MG63 (cell line): ENCODE measurements at regions not wholly inside any gene's neighbourhood (a gene's known extent, or its start where the extent isn't known, plus 50 kb on each side); places are given as distances from the start of the nearest gene placed in this dataset.
A peak's percentile ranks its signal among the peaks of the same experiment; 100 is the strongest.
"Not testable (repeated sequence)": the region's sequence is repeated elsewhere in the genome, so short reads cannot be mapped to it uniquely, and the experiment has no call there.

Experiments used
- DNase-seq: peaks from one replicate; pipeline ENCODE4 v3.0.0-alpha.2; 2020
- H3K27me3 ChIP-seq: fragments of 250-450 bp; sonication (Bioruptor Pico); 2 replicates; pipeline ENCODE4 v1.5.1; 2020; ENCODE audit warnings: mild to moderate bottlenecking, moderate library complexity
- H3K36me3 ChIP-seq: fragments of 250-450 bp; sonication (Bioruptor Pico); 2 replicates; pipeline ENCODE4 v1.5.1; 2020; ENCODE audit warnings: mild to moderate bottlenecking, moderate library complexity
- H3K4me3 ChIP-seq: fragments of 250-450 bp; sonication (Bioruptor Pico); 2 replicates; pipeline ENCODE4 v1.5.1; 2020; ENCODE audit warnings: mild to moderate bottlenecking, moderate library complexity
- H3K9me3 ChIP-seq: fragments of 250-450 bp; sonication (Bioruptor Pico); 2 replicates; pipeline ENCODE4 v1.5.1; 2020; ENCODE audit warnings: mild to moderate bottlenecking, moderate library complexity

DNA sequence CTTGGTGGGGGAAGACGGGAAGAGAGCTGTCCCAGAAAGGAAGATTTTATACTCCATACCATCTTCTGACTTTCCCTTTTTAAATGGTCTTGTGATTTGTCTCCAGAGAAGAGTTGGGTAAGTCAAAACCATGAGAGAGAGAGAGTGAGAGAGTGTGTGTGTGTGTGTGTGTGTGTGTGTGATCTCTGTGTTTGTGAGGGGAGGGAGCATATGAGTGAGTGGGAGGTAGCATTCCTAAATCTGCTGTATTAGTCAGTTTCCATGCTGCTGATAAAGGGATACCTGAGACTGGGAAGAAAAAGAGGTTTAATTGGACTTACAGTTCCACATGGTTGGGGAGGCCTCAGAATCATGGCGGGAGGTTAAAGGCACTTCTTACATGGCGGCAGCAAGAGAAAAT, 102.0 kb upstream of the VANGL1 start:
- Histone ChIP-seq H3K4me3 (no peak overlapping the region), H3K36me3 (no peaks in the 10 kb centered on the region), H3K27me3 (no peaks in the 10 kb centered on the region), H3K9me3 (peaks cover 3% of the 10 kb centered on the region; the same call in 1 of the 2 replicates)
- no peak for DNase-seq

DNA sequence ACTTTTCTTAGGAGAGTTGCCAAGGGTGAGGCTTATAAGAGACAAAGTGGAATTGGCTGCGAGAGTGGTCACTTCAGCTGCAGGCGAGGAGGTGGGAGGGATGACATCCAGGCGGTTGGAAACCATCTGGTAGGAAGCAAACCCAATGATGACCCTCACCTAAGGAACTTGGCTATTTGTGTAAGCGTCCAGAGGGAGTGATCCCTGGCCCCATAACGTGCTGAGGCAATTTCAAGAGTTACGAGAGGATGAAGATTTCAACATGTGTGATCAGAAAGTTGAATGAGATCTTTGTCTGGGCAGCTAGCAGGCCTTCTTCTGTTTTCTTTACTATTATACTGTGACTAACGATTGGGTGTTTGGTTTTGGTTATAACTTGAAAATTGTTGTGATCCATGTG, 102.7 kb upstream of the VANGL1 start:
- Histone ChIP-seq H3K36me3 (no peaks in the 10 kb centered on the region), H3K9me3 (peaks cover 3% of the 10 kb centered on the region; the same call in 1 of the 2 replicates), H3K27me3 (no peaks in the 10 kb centered on the region), H3K4me3 (no peak overlapping the region)
- no peak for DNase-seq

DNA sequence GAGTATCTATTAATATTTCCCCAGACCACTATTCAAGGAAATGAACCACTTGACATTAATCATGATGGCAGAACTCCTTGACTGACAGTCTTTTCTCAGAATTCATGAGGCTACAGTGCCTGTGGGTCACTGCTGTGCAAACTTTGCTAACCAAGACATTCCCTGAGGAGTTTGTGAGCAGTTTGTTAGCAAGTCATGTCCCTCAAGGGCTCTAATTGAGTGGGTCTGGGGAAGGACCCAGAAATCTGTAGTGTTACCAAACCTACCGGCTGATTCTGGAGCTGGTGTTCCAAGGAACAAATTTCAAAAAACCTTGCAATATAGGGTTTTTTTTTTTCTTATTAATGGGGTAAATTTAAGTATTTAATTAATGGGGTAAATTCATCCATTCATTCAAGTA, 103.2 kb upstream of the VANGL1 start:
- H3K36me3 ChIP-seq: no peaks in the 10 kb centered on the region
- DNase-seq: no peak
- H3K4me3 ChIP-seq: no peak overlapping the region
- peaks cover 3% of the 10 kb centered on the region; the same call in 1 of the 2 replicates for H3K9me3 ChIP-seq
- H3K27me3 ChIP-seq: no peaks in the 10 kb centered on the region

DNA sequence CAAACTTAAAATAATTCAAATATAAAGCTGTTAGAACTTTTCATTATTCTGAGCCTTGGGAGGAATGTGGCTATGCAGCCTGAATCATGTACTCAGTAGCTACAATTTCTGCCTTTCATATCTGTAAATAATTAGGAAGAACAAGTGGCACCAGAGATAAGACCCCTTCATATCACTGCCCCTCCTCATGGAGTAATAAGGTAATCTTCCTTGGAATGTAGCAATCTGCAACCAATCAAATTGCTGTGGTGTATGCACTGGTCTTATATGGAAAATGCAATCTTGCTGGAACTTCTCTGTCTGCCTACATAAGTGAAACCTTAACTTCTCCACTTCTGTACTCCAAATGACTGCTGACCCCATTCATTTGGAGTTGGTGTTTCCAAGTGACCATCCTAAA, 104.4 kb upstream of the VANGL1 start:
- H3K36me3 ChIP-seq: no peaks in the 10 kb centered on the region
- H3K9me3 ChIP-seq: peaks cover 3% of the 10 kb centered on the region; the same call in 1 of the 2 replicates
- no peaks in the 10 kb centered on the region for H3K27me3 ChIP-seq
- no peak overlapping the region for H3K4me3 ChIP-seq
- DNase-seq: no peak

DNA sequence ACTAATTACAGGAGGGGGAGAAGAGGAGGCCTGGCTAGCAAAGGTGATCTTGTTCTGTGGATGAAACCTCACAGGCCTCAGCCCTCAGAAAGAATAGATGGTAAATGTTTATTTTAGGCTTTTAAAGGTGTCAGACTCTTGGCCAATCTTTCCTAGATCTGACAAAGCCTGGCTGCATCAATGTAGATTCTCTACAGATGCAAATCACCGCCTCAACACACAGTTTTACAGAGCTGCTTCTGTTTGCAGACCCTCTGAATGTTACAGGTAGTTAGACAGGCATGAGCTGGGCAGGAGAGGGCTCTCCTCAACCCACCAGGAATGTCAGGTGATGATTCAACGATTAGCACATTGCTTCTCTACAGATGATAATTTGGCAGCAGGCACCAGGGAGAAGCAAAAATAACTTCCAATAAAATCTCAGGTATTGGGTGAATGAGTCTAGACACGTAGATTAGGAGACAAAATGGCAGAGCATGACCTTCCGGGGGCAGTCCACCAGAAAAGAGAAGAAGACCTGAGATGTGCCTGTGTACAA, 105.4 kb upstream of the VANGL1 start:
- H3K36me3 ChIP-seq: no peaks in the 10 kb centered on the region
- no peak for DNase-seq
- H3K9me3 ChIP-seq: peaks cover 3% of the 10 kb centered on the region; the same call in 1 of the 2 replicates
- no peak overlapping the region for H3K4me3 ChIP-seq
- H3K27me3 ChIP-seq: no peaks in the 10 kb centered on the region

DNA sequence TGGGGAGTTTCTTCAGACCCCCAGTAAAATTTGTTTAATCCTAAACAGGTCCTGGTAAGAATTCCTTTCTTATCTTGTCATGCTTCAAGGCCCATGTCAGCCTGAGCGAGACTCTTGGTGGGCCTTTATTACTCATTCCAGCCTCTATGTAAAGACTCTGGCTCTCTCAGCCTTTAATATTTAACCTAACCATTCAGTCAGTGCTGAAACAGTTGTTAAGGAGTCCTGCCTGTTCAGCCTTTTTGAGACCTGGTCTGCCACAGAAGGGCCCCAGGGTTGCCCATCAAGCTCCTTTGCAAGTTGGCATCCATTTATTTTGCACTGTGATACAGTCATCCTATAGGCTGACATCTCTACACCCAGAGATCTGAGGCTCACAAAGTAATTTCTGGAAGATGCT, 107.7 kb upstream of the VANGL1 start:
- Histone ChIP-seq H3K9me3 (peaks cover 3% of the 10 kb centered on the region; the same call in 1 of the 2 replicates), H3K27me3 (no peaks in the 10 kb centered on the region), H3K36me3 (no peaks in the 10 kb centered on the region), H3K4me3 (no peak overlapping the region)
- no peak for DNase-seq

DNA sequence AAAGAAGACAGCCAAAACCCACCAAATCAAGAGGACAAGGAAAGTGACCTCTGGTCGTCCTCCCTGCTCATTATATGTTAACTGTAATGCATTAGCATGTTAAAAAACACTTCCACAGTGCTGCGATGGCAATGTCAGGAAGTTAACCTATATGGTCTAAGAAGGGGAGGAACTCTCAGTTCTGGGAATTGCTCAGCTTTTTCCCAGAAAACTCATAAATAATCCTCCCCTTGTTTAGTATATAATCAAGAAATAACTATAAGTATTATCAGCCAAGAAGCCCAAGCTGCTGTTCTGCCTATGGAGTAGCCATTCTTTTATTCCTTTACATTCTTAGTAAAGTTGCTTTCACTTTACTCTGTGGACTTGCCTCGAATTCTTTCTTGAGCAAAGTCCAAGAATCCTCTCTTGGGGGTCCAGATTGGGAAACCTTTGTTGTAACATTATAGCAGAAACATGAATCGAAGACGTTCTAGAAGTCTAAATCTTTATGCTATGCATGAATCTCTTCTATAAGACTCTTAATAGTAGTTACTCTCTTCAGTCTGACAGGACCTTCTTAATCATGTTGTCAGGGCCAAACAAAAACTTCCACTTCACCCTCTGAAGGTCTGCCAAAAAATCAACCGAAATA, 110.0 kb upstream of the VANGL1 start:
- no peaks in the 10 kb centered on the region for H3K27me3 ChIP-seq
- no peak overlapping the region for H3K4me3 ChIP-seq
- no peaks in the 10 kb centered on the region for H3K9me3 ChIP-seq
- no peaks in the 10 kb centered on the region for H3K36me3 ChIP-seq
- DNase-seq: no peak

DNA sequence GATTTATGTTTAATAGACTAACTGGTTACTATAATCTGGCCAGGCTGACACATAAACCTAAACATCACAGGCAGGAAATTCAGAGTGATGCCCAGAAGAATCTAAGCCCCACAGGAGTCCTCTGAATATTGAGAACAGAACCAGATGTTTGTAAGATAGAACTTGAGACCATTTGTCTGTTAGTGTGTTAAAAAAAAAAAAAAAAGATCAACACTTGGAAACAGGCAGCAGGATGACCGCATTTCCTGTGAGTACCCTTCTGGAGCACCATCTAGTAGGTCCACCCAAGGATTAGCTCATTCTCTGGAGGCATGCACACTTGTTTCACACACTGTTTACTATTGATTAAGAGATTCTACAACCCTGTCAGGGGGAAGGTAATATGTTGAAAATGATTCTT, 111.4 kb upstream of the VANGL1 start:
- no peaks in the 10 kb centered on the region for H3K36me3 ChIP-seq
- DNase-seq: peak; percentile 86
- no peak overlapping the region for H3K4me3 ChIP-seq
- H3K9me3 ChIP-seq: no peaks in the 10 kb centered on the region
- no peaks in the 10 kb centered on the region for H3K27me3 ChIP-seq

DNA sequence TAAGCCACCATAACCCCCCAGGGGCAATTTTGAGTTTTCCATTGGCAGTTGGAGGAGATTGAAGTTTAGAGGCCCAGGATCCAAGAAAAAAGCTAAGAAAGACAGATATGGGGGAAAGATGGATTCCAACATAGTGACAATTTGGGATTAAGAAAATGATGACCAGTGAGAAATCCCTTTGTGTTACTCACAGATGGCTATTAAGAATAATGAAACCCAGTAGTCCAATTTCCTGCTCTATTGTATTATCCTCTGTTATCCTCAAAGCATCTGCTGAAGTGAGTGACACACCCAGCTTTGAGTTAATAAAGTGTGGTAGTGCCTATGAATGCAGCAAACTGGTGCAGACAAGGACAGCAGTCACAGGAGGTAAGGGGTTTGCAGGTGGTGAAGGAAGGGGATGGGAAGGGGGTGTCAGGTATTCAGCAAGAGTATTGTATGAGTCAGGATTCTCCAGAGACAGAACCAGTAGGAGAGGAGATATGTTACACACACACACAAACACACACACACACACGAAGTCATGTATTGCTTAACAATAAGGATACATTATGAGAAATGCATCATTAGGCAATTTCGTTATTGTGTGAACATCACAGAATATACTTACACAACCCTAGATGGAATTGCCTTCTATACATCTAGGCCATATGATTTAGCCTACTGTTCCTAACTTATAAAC, 112.4 kb upstream of the VANGL1 start:
- H3K36me3 ChIP-seq: no peaks in the 10 kb centered on the region
- no peaks in the 10 kb centered on the region for H3K27me3 ChIP-seq
- H3K4me3 ChIP-seq: no peak overlapping the region
- no peak for DNase-seq
- no peaks in the 10 kb centered on the region for H3K9me3 ChIP-seq

DNA sequence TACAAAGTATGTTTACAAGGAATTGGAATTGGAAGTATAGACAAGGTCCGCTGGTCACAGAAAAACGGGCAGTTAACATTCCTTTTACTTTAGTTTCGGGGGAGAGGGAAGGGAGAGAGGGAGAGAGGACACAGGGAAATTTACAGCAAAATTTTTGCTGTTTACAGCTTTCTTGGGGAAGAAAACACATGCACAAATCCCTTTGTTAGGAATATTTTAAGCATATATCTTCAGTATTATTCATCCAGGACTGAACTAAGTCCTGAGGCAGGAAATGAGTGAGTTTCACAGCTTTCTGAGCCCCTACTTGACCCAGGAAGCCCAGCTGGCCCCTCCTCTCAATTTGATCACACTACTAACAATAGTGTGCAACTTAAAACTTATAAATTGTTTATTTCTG, 113.4 kb upstream of the VANGL1 start:
- peak; percentile 58 for DNase-seq
- H3K36me3 ChIP-seq, H3K27me3 ChIP-seq, H3K4me3 ChIP-seq, H3K9me3 ChIP-seq: not testable (repeated sequence)

DNA sequence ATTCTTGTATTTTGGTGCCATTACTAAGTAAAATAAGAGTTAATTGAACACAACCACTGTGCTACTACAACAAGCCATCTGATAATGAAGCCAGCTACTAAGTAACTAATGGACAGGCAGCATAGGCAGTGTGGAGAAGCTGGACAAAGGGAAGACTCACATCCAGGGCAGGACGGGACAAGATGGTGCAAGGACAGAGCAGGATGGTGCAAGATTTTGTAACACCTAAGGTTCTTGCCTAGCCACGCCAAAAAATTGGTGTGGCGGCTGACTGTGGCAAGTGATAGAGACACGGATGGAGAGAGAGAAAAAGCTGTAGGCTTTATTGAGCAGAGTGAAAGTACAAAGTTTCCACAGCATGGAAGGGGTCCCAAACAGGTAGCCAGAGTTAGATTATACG, 114.0 kb upstream of the VANGL1 start:
- Histone ChIP-seq H3K4me3 (no peak overlapping the region), H3K9me3 (no peaks in the 10 kb centered on the region), H3K36me3 (no peaks in the 10 kb centered on the region), H3K27me3 (no peaks in the 10 kb centered on the region)
- DNase-seq: no peak

DNA sequence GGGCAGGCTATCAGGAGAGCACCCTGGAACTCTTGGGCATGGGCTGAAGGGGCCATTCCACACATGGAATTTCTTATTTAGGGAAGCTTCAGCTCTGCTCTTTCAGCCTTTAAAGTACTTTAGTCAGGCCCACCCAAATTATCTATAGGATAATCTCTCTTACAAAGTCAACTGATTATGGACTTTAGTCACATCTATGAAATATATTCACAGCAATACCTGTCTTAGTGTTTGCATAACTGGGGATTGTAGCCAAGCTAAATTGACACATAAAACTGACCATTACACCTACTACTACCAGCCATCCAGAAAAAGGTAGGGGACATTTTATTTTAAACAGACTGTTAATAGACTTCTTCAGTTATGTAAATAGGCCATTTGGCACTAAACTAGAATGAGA, 114.9 kb upstream of the VANGL1 start:
- no peak for DNase-seq
- Histone ChIP-seq H3K27me3 (no peaks in the 10 kb centered on the region), H3K9me3 (no peaks in the 10 kb centered on the region), H3K4me3 (no peak overlapping the region), H3K36me3 (no peaks in the 10 kb centered on the region)

DNA sequence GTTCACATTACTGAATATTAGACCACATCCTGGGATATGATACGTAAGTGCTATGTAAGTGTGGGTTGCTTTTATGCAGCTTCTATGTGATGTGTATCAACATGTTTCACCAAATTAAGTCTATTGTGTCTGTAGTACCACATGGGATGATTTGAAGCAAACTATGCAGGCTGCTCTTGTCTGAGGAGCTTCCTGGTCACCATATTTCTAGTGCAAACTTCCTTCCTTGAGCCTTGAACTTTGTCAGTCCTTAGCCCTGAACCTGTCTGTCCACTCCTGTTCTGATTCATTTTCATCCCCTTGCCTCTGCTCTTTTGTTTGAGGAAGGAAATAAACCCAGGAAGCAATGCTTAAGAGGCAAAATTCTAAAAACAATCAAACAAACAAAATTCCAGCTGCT, 117.5 kb upstream of the VANGL1 start:
- Histone ChIP-seq H3K4me3 (no peak overlapping the region), H3K27me3 (no peaks in the 10 kb centered on the region), H3K36me3 (no peaks in the 10 kb centered on the region), H3K9me3 (0 out of 2 replicates have a peak, but pooled peaks cover 5% of the 10 kb centered on the region)
- DNase-seq: no peak

DNA sequence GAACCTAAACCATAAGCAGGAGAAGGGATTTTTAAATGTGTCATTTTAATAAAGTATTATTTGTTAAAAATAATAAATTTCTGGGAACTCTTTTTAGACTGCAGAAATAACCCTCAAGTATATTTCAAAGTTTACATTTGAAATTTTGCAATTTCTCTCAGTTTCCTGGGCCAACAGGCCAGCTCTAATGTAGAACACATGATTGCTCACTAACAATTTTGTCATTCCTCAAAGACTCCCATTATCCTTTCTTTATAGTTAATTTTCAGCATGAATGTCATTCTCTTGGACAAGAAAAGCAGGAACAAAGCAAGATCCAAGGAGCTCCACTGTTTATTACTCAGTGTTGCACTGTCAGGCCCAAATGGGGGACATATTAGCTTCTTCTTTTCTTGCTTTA, 119.4 kb upstream of the VANGL1 start:
- H3K27me3 ChIP-seq: no peaks in the 10 kb centered on the region
- no peaks in the 10 kb centered on the region for H3K36me3 ChIP-seq

DNA sequence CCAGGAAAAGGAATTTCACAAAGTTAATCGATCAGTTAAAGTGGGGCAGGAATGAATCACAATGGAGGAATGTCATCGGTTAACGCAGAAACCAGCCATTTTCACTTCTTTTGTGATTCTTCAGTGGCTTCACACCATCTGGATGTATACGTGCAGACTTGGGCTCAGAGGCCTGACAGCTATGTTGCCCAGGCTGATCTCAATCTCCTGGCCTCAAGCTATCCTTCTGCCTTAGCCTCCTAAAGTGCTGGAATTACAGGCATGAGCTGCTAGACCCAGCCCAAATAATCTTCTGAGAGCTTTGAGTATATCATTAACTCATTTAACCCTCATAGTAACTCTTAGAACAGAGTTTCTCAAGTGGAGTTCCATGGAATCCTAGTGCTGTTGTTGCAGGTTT, 126.5 kb upstream of the VANGL1 start:
- Histone ChIP-seq H3K27me3 (no peaks in the 10 kb centered on the region), H3K9me3 (peaks cover 10% of the 10 kb centered on the region), H3K4me3 (no peak overlapping the region), H3K36me3 (no peaks in the 10 kb centered on the region)
- no peak for DNase-seq

More for the DNA sequence above, 119.4 kb upstream of the VANGL1 start:
- no peak for DNase-seq
- H3K9me3 ChIP-seq: 0 out of 2 replicates have a peak, but pooled peaks cover 5% of the 10 kb centered on the region
- H3K4me3 ChIP-seq: no peak overlapping the region

DNA sequence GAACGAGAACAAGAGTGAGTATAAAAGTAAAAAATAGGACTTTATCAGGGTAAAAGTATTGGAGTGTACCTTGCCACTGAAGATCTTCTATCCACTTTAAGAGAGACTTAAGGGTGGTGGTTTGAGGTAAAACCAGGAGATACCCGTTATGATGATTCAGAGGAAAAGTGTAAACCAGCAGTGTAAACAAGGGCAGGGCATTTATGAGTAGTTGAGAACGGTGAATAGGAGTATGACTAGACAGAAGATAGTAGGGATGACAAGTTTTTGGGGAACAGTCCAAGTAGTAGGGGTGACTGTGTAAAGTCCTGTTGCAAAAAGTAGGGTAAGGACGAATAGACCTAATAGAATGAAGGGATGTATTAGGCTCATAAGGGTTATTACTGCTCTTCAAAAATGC, 131.5 kb upstream of the VANGL1 start:
- not testable (repeated sequence) for H3K9me3 ChIP-seq, H3K4me3 ChIP-seq, DNase-seq, H3K27me3 ChIP-seq, H3K36me3 ChIP-seq

DNA sequence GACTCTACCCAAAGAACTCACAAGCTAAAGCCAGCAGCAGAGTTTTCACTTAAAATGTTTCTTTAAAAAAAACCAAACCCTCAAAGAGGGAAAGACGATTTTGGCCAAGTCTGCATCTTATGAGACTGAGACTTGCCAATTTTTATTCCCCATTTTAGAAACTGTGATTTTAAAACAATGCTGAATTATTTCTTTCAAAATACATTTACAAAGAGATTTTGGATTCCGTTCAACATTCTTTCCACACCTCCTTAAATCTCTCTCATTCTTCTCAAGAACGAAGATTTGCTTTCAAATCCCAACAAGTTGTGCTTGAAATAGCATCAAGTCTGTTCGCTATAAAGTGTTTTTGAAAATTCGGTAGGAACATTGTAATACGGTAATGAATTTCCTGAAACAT, 133.9 kb upstream of the VANGL1 start:
- H3K27me3 ChIP-seq: no peaks in the 10 kb centered on the region
- H3K4me3 ChIP-seq: no peak overlapping the region
- peaks cover 11% of the 10 kb centered on the region for H3K9me3 ChIP-seq
- no peaks in the 10 kb centered on the region for H3K36me3 ChIP-seq
- no peak for DNase-seq
